GM21737 (cell line): ENCODE measurements at regions not wholly inside any gene's neighbourhood (a gene's known extent, or its start where the extent isn't known, plus 50 kb on each side); places are given as distances from the start of the nearest gene placed in this dataset.

Experiments used
- ATAC-seq: cut with Tn5 transposase; IDR thresholded peaks from one replicate; pipeline ENCODE4 v1.9.1; 2021; ENCODE audit warnings: mild to moderate bottlenecking, moderate library complexity; ENCODE audit not compliant: unreplicated experiment

DNA sequence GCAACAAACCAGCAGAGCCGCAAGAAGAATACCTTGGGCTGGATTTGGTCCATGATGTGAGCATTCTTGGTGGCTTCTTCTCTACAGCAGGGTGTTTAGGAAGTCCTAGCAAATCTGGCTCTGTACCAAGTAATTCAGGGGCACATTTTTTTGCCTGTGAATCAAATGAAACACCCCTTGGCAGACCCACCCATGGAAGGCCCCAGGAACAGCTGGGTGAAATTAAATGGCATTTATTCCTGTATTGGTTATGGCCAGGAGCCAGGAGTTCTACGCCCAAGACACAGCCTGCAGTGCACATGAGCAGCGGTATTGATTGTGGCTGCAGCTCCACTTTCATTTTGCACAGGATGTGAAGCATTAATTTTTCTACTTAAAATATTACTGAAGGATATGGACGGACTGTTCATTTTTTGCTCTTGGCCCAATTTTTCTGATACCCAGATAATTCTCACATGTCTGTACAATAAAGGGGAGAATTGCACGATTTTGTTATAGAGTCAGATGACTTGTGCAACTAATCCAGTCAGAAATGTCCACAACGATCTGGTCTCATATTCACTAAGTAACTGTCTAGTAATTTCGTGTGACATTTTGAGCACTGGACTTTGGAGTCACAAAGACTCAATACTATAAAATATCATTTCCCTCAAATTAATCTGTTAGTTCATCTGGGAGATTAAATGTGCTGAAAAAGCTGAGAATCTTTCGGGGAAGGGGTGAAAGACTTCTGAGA, 120.7 kb upstream of the APC start:
- ATAC-seq: no peak

- ATAC-seq: no peak
Measured at GRCh38 chr5:112625246-112625645, 112.4 kb upstream of the APC start.

DNA sequence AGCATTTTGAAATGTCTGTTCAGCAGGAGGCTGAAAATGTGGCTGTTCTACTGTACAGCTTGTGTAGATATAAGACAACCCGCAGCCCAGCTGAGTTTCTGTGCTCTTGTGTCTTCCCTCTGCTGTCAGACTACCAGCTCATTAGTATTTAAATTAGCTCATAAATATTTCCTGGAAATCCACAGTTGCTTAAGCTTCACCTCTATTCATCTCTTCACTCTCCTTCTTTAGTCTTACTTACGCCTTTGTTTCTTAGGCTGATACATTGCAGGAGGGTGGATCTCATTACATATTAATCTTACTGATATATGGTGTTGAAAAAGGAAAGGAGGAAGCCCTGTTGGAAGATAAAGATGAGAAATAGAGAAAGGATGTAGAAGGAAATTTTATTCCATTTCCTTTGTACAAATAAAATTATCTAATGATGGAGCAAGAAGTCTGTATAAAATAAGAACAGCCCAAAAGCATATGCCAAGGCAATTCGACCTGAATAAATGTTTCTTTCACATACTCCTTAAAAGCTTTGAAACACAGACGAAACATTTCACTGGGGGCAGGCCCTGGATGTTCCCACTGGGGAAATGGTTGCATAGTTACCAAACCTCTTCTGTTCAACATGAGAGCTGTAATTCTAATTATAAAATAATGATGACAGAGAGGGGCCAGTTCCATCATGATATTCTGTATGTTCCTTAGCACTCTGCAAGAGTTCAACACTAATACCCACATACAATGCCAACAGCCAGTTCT, 111.8 kb upstream of the APC start:
- no peak for ATAC-seq

DNA sequence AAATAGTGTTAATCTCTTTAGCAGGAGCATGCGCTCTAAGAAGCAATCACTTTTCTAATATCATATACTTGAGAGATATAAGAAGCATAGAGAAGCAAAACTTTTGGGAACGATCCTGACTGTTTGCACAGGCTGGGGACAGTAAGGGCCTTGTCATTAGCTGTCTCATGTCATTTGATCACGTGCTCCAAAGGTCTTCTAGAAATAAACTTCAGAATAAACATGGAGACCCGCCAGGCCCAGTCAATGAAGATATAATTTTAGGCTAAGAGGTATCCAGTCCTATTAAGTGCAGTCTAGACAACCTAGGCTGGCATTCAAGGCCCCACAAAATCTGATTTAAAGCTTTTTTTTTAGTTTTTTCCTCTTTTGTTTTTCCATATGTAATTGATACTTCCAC, 111.0 kb upstream of the APC start:
- no peak for ATAC-seq

GRCh38 chr5:112628214-112628980, 109.3 kb upstream of the APC start:
- no peak for ATAC-seq

DNA sequence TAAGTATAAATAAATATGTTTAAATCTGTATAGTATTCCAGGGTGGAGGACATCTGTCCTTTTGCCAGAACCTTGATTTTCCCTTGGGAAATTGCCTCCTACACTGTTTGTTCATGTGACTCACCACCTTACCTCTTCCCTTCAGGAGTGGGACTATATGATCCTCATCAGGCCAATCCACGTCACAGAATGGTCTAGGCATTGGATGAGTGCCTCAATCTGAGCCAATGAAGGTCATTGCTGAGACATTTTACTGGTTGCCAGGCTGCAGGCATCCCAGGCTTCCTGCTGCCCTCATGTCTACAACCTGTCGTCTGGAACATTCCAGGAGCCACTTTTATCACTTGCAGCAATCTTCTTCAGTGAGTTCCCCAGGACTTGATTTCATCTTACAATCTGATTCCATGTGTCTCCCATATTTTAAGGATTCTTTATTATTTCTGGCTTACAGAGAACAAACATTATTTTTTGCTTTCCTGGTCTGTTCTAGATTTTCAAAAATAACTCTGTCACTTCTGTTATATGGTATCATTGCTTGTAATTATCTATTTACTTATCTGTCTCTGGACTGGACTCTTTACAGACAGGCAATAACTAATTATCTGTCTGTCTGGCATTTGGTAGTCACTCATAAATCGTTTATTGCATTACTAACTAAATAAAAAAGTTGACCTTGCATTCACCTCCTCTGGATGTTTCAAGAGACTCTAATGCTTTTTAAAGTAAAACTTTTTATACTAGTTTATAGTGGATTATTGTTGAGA, 107.3 kb upstream of the APC start:
- ATAC-seq: no peak

DNA sequence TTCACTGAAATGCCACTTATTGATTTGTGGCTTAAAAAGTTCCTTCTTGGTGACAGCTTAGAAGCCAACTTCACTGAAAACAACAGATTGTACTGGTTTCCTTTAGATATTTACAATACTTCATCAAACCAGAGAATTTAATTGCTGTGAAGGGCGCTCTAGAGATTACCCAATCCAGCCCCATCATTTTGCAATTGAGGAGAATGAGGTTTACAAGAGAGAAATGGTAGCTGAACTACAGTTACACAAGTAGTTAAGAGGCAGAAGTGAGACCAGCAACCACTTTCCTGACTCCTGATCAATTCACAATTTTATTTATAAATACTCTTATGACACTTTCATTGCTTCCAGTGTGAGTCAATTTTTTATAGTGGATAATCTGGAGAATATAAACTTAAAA, 103.5 kb upstream of the APC start:
- no peak for ATAC-seq

DNA sequence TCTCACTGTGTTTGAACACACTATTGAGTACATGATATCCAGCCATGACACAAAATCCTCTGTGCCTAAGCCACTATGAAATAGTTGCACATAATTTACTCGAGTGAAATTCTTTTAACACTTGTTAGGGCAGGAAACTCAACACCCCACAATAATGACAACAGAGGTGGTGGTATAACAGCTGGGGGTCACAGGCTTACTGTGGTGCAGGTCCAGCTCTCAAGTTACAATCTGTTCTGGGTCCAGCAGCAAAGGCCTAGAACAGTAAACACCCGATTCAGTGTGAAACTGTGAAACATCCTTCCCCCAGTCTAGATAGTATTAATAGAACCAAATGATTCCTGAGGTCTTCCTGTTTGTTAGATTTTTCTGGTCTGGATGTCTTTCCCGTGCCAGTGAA, 102.9 kb upstream of the APC start:
- no peak for ATAC-seq

- no peak for ATAC-seq
Measured at GRCh38 chr5:112635276-112635675, 102.4 kb upstream of the APC start.

- ATAC-seq: no peak
Measured at GRCh38 chr5:112635771-112636731, 101.6 kb upstream of the APC start.

- ATAC-seq: no peak
Measured at GRCh38 chr5:112636751-112637150, 100.9 kb upstream of the APC start.

DNA sequence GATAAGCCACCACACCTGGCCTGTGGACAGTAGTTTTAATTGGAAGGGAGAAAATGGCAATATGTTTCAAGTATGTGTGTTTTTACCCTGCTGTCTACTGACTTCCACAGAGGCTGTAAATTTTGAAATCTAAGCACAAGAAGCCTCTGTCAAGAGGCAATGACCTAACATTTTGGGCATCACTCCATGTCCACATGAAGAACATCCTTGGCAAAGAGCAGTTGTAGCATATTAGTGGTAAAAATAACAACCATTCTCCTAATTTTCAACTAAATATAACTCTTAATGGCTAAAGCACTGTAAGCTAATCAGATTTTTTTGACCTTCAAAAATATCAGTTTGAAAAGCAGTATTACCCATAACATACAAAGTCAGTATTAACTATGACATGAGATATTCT, 100.3 kb upstream of the APC start:
- no peak for ATAC-seq

- no peak for ATAC-seq
Measured at GRCh38 chr5:112640546-112640945, 97.1 kb upstream of the APC start.

DNA sequence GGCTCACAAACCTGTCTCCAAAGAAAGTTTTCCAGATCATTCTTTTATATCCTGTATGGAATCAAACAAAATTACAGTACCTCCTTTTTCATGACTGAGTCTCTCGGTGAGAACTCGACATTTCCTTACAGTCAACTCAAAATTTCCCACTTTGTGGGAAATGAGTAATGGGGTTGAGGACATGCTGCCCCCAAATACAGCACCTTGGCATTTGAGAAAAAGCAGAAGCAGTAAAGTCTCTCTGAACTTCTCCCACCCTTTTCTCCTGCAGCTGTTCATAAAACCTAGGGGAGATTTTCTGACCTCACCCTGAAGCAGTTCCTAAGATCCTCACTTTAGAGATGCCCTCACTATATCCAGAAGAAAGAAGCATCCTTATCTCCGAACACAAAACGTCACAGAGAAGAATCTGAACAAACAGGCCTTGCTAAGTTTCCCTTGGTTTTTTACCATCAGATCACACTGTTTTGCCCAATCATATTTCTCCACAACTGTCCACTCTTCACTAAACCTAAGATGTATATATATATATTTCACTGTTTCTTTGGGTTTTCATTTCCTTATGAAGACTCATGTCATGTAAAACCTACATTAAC, 96.1 kb upstream of the APC start:
- ATAC-seq: no peak

DNA sequence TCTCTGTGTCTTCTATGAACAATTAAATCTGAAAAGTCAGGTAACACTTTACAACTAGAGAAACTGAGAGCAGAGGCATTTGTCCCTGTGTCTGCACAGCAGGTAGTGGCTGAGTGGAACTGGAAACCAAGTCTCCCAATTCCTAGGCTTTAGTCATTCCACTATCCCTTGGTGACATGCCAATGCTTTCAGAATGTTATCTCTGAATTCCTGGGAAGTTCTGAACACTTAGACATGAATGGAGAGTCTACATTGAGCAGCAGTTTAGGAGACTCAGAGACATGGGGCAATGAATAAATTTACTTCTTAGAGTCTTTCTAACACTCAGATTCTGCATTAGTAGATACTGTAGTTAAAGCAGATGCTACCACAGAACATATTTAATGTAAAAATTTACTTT, 94.8 kb upstream of the APC start:
- ATAC-seq: no peak

DNA sequence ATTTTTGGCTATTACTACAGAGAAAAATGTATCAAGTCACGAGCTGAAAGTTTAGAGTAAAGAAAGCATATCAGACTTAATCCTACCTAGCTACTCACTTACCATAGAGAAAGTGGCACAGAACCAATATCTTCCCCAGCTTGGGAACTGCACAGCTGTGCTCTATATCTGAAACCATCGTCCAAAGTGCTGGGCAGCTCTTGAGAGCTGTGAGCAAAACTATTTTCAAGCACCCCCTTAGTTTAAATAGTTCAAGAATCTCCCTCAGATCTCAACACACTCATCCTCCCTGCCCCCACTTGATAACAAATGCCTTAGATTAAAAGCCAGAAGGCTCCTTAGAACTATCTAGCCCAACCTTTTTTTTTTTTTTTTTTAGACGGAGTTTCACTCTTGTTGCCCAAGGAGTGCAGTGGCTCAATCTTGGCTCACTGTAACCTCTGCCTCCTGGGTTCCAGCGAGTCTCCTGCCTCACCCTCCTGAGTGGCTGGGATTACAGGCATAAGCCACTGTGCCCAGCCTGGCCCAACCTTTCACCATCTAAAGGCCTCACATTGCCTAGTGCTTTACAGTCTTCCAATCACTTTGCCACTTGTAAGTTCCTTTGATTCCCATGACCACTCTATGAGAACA, 94.2 kb upstream of the APC start:
- no peak for ATAC-seq

DNA sequence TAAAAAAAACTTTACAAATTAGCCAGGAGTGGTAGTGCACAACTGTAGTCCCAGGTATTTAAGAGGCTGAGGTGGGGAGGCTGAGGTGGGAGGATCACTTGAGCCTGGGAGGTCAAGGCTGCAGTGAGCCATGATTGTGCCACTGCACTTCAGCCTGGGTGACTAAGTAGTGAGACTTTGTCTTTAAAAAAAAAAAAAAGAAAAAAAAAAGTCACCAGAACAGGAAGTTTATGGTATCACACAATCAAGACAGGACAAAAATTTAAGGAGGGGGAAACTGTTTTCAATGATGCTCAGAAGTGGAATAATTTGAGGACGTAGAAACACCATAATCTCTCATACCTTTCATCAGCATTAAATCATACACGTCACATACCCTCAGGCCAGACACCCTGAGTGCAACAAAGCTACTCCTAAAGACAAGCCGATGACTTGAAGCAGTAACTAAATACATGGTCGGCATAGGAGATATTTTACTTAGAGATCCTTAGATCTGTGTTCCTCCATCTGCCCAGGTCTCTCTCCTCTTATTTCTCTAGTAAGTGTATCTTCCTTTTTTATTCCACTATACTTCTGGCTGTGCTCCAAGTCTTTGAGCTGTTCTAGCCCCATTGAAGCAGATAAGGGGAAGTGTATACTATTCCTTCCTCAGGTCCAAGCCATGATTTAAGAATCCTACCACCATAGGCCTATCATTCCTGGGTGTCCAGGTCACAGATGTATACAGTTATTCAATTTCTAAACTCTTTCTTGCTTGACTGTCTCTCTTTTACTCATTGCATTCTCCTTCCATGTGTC, 91.3 kb upstream of the APC start:
- ATAC-seq: no peak

DNA sequence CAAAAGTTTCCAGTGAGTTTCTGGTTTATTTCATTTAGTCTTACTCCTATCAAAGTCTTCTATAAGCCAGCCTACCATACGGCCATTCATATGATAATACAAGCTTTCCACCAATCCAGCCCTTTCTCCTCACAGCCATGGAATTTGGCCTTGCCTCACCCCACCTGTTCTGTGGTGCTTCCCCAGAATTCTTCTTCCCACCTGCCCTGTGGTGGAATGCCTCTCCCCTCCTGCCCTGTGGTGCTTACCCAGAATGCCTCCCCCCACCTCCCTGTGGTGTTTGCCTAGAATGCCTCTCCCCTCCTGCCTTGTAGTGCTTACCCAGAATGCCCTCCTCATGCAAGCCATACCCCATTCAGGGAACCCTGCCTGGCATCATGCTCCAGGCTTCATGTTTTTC, 90.3 kb upstream of the APC start:
- no peak for ATAC-seq
